ENCODE measurements at regions not wholly inside any gene's neighbourhood (a gene's known extent, or its start where the extent isn't known, plus 50 kb on each side); places are given as distances from the start of the nearest gene placed in this dataset.
"Not testable (repeated sequence)": the region's sequence is repeated elsewhere in the genome, so short reads cannot be mapped to it uniquely, and the experiment has no call there.

DNA sequence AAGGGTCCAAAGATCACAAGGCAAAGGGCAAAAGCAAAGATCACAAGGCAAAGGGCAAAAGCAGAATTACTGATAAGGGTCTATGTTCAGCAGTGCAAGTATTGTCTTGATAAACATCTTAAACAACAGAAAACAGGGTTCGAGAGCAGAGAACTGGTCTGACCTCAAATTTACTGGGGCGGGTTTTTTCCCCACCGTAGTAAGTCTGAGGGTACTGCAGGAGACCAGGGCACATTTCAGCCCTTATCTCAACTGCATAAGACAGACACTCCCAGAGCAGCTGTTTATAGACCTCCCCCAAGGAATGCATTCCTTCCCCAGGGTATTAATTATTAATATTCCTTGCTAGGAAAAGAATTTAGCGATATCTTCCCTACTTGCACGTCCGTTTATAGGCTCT is 61.3 kb downstream of the ZNF860 start:
- DNase-seq (ENCODE audit: insufficient read length, low spot score); FAIRE-seq: not testable (repeated sequence)

DNA sequence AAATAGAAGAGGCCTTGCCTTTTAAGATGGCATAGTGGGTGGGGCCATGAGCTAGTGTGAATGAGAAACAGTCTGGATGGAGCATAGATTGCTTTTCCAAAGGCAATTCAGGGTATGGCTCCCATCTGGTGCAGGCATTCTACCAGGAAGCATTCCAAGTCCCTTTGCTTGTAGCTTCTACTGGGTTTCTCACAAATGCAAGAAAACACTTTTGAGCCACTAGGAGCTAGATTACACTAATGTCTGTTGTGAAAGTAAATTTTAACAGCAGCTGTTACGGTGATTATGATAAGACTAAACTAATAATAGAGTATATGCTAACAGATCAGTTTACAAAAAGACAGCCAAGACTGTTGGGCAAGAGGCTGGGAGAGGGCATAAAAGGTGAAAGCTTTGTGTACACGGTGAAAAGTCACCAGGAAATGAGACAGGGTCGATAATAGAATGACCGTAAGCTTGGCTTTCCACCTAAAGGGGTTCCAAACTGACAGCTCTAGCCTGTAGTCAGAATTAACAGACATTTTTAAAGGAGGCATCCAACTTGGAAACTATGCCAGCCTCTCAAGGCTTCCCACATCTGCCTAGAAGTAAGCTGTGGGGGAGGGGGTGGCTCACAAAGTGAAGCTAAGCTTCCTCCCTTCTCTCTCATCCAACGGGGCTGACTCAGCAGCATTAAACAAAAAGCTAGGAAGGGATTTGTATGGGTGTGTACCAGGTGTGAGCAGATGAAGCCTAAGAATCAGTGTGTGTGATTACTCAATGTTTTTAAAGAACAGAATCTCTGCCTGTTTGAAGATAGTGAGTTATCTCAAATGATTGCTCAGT is 61.1 kb upstream of the GPD1L start:
- DNase-seq (ENCODE audit: insufficient read length, low spot score) = peak; percentile 46
- FAIRE-seq = no peak

DNA sequence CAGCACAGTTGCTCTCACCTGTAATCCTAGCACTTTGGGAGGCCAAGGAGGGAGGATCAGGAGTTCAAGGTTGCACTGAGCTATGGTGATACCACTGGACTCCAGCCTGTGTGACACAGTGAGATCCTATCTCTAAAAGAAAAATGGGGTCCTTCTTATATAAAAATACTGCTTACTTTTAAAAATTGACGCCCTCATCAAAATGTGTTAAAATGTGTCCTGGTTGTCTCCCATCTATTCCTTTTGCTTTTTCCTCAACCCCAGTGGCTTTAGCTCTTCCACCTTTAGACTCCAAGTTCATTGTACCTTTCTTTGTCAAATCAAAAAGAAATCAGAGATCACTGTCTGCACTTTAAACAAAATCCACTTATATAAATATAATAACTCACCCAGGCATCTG is 60.3 kb upstream of the GPD1L start:
- no peak for FAIRE-seq

GRCh38 chr3:32048487-32049182 is 57.8 kb upstream of the GPD1L start:
- FAIRE-seq = no peak
- DNase-seq (ENCODE audit: insufficient read length, low spot score) = no peak

More for the DNA sequence above, 60.3 kb upstream of the GPD1L start:
- no peak for DNase-seq (ENCODE audit: insufficient read length, low spot score)

DNA sequence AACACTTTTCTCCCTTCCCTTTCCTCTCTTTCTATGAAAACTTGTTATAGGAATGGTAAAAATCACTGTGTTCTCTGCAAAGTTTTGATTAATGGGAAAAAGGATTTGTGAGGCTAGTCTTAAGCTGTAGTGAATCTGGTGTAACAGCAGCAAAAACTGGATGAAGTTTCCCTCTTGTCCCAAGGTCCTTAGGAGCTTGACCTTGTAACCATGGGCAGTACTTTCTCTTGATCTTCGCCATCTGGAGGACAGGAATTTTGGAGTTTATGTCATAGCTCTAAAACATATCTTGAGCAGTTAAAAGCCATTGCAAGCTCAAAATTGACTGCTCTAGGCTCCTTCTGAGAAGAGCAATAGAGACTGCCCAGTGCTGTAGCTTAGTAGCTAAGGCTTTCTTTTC is 56.5 kb upstream of the GPD1L start:
- FAIRE-seq = no peak

DNA sequence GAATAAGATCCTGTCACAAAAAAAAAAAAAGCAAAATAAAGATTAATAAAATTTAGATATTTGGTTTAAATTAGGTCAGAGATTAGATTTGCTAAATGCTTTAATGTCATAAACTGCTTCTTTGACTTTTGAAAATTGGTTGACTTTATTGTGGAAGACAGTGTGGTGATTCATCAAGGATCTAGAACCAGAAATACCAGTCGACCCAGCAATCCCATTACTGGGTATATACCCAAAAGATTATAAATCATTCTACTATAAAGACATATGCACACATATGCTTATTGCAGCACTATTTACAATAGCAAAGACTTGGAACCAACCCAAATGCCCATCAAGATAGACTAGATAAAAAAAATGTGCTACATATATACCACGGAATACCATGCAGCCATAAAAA is 54.2 kb upstream of the GPD1L start:
- DNase-seq (ENCODE audit: insufficient read length, low spot score); FAIRE-seq: not testable (repeated sequence)

More for the DNA sequence above, 56.5 kb upstream of the GPD1L start:
- no peak for DNase-seq (ENCODE audit: insufficient read length, low spot score)

GRCh38 chr3:32052851-32053250 is 53.6 kb upstream of the GPD1L start:
- not testable (repeated sequence) for FAIRE-seq; DNase-seq (ENCODE audit: insufficient read length, low spot score)

DNA sequence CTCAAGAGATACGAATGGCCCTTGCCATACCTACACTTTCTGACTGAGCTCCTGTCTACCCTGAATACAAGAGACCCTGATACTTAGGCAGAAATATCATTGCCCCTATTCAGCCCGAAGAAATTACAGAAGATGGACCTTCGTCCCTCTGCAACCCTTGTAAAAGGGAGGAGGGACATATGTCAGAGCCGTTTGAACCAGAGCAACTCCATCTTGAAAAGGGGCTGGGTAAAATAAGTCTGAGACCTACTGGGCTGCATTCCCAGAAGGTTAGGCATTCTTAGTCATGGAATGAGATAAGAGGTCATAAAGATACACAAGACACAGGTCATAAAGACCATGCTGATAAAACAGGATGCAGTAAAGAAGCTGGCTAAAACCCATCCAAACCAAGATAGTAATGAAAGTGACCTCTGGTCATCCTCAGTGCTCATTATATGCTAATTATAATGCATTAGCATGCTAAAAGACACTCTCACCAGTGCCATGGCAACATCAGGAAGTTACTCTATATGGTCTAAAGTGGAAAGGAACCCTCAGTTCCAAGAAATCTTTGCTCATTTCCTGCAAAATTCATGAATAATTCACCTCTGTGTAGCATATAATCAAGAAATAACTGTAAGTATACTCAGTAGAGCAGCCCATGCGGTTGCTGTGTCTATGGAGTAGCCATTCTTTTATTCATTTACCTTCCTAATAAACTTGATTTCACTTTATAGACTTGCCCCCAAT is 49.7 kb upstream of the GPD1L start:
- FAIRE-seq = no peak
- no peak for DNase-seq (ENCODE audit: insufficient read length, low spot score)

All from HTR-8/SVneo (cell line).